RPMI8226 (cell line): ENCODE measurements at regions not wholly inside any gene's neighbourhood (a gene's known extent, or its start where the extent isn't known, plus 50 kb on each side); places are given as distances from the start of the nearest gene placed in this dataset.

Source experiments
- DNase-seq: peaks from one replicate; pipeline ENCODE4 v3.0.0-alpha.2; 2015

- DNase-seq = no peak
Observed at GRCh38 chr20:60485012-60485760, 527.0 kb downstream of the CDH26 start.

- DNase-seq = no peak
Observed at GRCh38 chr20:60486315-60486714, 528.1 kb downstream of the CDH26 start.

DNA sequence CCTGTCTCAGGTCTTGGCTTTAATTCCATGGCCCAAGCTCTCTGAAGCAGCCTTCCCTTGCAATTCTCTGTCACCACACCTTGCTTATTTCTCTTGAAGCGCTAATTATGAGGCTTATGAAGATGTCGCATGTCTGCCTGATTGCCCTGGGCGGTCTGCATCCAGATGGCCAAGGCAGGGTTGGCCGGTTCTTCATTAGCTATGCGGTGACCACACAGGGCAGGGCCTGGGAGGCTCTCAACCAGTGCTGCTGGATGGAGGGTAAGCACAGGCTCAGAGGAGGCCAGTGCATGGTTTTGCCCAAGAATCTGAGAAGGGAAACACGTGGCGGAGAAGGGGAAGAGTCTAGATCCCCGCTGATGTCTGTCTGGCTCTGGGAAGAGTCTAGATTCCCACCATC is 528.7 kb downstream of the CDH26 start:
- DNase-seq = no peak

DNA sequence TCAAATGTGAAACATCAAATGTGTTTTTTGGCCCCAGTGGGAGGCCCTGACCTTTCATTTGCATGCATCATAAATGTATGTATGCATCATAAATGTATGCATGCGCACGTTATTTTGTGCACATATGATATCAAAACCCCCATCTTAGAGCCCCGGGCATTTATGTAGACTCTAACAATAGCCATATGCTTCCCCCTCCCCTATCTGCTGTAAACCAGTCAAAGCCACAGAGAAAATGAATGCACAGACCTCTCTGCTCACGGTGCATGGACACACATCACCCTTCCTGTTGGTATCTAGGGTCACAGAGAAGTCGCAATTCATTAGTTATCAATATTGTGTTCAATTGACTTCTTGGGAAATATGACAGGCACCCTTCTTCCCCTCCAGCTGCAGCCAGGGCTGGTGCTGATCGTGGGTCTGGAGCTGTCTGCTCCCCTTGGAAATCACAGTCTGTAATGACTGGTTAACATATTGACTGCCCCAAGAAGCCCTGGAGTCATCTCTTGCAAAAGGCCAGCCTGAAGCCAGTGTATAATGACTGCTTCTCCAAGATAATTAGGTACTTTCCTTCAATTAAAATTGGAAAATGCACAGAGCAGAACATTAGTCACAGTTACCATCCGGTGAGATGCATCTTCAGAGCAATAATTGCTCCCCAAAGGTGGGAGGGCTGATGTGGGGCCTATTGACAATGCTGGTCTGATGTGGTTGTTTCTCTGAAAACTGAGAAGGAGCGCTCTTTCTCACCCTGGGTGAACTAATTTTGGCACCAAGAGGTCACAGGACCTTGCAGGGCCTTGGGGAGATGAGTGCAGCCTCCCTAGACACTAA is 532.2 kb downstream of the CDH26 start:
- DNase-seq = no peak

GRCh38 chr20:60491051-60491581 is 532.9 kb downstream of the CDH26 start:
- no peak for DNase-seq

DNA sequence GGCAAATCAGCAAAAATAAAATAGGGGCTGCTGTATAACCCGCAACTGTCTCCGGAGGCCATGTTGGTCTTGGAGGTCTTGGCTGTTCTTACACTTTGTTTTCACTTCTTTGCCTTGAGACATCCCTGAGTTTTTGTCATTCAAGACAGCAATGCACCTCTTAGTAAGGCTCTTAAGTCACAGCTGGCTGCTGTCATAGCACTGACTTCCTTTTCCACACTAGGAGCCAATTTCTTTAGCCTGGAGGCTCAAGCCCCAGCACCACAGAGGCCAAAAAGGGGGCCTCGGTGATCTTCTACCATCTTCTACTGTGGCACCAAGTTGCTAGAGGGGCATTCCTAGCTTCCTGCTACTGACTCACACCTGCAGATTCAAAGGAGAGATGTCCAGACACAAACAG is 536.3 kb downstream of the CDH26 start:
- DNase-seq = no peak

DNA sequence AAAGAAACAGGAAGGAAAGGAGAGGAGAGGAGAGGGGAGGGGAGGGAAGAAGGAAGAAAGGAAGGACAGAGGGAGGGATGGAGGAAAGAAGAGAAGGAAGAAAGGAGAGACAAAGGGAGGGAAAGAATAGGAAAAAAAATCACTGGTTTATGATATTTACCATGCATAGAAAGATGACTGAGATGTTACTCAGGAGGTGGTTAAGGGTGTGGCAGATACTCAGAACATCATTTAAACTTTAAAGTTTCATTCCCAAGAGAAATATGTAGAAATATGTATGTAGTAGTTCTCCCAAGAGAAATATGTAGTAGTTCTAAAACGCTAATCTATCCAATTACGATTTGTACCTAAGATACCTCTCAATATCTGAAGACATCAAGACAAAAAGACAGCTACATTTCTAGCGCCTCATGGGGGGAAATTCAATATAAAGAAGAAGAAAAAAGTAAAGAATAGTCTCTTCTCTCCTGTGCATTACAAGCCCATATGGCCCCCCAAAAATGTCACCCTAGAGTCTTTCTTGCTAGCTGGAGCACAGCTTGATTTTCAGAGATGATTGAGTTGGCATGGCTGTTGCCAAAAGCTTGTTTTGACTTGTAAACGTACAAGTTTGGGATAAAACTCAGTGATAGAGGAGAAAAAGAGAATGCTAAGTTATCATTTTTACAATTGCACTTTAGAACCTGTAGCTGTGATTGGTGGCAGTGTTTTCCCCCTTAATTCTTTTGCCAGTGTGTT is 539.2 kb downstream of the CDH26 start:
- DNase-seq = no peak

DNA sequence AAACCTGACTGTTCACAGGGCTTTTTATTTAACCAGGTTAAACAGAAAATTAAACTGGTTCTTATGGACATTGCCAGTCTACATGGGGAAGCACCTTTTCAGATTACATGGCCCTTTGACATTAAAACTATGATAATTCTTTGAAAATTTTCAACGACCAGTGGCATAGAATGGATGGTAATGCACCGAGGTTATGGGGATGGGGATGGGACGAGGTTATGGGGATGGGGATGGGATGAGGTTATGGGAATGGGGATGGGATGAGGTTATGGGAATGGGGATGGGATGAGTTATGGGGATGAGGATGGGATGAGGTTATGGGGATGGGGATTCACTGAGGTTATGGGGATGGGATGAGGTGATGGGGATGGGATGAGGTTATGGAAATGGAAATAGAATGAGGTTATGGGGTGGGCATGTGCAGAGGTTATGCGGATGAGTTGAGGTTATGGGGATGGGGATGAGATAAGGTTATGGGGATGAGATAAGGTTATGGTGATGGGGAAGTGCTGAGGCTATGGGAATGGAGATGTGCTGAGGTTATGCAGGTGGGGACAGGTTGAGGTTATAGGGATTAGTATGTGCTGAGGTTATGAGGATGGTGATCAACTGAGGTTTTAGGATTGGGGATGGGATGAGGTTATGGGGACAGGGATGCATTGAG is 541.9 kb downstream of the CDH26 start:
- DNase-seq = no peak

DNA sequence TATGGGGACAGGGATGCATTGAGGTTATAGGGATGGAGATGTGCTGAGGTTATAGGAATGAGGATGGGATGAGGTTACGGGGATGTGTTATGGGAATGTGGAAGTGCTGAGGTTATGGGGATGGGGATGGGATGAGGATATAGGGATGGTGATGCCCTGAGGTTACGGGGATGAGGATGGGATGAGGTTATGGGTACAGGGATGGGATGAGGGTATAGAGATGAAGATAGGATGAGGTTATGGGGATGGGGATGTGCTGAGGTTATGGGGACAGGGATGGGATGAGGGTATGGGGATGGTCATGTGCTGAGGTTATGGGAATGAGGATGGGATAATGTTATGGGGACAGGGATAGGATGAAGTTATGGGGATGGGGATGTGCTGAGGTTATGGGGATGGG is 542.8 kb downstream of the CDH26 start:
- no peak for DNase-seq

- DNase-seq = no peak
Observed at GRCh38 chr20:60502881-60503280, 544.7 kb downstream of the CDH26 start.

GRCh38 chr20:60505423-60505822 is 547.2 kb downstream of the CDH26 start:
- DNase-seq = no peak

DNA sequence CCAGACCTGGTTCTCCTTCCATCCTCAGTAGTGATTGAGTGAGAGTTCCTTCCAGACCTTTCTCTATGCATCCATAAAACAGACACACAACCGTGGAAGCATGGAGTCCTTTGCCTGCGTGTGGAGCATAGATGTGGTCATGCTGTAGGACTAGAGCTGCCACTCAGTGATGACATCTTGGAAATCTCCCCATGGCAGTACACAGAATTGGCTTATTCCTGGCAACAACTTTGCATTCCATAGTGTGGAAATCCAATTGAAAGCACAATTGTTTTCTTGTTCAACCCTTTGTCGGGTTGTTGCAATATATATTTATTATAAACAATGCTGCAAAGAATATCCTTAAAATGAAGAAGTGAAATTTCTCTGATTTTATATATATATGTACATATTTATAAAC is 547.8 kb downstream of the CDH26 start:
- DNase-seq = no peak

DNA sequence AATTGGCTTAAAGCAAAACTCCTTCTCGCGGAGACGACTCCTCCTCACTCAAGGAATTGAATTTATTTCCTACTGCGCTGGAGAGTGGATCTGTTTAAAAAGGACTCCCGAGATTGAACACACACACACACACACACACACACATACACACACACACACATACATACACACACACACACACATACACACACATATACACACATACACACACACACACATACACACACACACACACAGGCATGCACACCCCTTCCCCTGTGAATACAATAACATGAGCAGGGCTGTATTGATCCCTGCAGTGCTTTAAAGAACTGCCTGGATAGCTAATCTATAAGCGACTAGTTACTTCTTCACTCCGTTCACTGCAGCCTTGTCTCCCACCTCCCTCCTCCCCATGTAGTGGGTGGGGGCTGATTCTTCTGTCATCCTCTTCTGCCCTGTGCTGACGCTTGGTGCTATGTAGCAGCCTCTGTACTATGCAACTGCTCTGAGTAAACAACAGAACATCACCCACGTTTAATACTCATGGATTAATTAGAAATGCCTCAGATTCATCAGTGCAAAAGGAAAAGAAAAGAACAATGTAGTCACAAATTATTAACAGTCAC is 549.0 kb downstream of the CDH26 start:
- DNase-seq = no peak

GRCh38 chr20:60509407-60509806 is 551.2 kb downstream of the CDH26 start:
- no peak for DNase-seq

DNA sequence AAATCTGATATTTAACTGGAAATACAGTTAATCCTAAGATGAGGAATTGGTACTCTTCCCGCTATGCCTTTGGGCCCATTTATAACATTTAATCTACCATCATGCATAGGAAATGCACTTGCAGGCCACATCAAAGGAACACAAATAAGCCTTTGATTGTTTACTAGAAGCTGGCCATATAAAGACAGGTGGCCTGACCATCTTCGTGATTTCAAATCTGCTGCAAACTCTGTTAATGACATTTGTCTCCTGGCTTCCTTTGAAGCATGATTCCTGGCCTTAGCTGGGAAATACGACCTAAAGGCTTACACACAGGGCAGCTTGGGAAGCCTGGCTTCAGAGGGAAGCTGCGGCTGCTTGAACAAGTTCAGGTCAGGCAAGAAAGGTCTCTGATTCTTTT is 552.1 kb downstream of the CDH26 start:
- DNase-seq = no peak

GRCh38 chr20:60512443-60512842 is 554.2 kb downstream of the CDH26 start:
- DNase-seq = no peak

DNA sequence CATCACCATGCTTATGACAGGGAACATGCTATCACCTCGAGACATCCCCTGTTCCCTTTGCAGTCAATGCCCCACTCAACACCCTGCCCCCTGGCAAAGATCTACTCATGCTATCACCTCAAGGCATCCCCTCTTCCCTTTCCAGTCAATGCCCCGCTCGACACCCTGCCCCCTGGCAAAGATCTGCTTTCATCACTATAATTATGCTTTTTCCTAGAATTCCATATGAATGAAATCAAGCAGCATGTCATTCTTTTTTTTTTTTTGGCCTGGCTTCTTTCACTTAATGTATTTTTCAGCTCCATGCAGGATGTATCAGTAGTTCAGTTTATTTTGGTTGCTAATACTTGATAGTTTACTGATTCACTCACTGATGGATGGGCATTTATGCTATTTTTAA is 554.9 kb downstream of the CDH26 start:
- DNase-seq = no peak

DNA sequence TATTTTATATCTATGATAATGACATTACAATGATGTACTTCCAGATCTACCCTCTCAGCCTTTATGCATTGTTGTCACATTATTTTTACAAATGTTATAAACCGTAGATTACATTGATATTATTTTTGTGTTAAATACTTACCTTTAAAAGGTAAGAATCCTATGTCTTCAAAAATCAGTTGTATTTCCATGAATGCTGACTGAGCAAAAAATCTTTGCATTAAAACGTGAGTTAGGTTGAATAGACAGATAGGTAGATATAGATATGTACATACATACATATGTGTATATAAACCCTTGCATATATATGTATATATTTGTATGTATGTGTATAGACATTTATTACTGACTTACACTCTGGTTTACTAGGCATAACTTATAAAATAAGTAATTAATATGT is 558.2 kb downstream of the CDH26 start:
- no peak for DNase-seq

DNA sequence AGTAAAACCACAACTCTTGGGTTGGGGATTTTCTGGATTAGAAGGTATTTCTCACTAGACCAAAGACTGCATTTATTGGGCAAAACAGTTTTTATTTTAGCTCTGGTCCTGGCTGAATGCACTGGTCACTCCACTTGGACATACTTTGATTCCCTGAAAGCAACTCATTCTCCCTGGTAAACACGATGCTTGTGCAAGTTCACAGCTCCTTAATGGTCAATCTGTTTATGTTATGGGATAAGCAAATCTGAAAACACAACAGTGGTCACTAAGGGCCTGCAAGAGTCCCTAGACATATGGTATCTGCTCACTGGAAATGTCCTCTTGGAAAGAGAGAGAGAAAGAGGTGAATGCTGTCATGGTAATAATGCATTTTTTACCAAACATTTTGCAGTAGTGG is 559.8 kb downstream of the CDH26 start:
- no peak for DNase-seq

GRCh38 chr20:60525397-60525796 is 567.2 kb downstream of the CDH26 start:
- DNase-seq = no peak

GRCh38 chr20:60527656-60528055 is 569.4 kb downstream of the CDH26 start:
- no peak for DNase-seq

- DNase-seq = no peak
Observed at GRCh38 chr20:60528141-60528540, 569.9 kb downstream of the CDH26 start.
